ENCODE measurements at regions not wholly inside any gene's neighbourhood (a gene's known extent, or its start where the extent isn't known, plus 50 kb on each side); places are given as distances from the start of the nearest gene placed in this dataset.

DNA sequence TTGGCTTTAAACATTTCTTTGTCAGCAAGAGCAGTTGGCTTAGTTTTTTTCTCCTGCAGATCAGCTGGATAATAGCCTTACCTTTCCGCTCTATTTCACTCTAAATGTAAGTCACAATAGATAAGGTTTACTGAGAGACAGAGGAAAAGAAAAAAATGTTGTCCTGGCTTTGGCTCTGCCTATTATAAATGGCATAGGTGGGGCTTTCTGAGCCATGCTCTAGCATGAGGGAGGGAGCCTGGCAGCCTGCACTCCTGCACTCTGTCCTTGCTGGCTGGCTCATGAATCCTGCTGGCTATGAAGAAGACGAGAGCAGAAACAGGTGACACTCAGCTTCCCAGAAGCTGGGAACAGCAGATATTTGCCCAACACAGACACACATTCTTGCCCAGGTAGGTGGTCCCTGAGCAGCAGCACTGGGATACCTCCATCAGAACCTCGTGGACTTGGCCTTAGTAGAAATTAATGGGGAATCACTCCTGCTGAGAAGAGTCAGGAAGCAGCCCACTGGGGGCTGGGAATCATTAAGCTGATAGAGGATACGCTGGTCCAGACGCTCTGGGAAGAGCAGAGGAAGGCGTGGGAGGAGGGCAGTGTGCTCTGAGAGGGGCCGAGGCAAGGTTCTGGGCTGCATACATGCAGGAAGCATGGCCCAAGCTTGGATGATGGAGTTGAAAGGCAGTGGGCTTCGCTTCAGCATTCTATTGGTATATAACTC lies 514.4 kb upstream of the HS6ST1 start:
- DNase-seq = peak in 1 of 14 donors; percentile 86

DNA sequence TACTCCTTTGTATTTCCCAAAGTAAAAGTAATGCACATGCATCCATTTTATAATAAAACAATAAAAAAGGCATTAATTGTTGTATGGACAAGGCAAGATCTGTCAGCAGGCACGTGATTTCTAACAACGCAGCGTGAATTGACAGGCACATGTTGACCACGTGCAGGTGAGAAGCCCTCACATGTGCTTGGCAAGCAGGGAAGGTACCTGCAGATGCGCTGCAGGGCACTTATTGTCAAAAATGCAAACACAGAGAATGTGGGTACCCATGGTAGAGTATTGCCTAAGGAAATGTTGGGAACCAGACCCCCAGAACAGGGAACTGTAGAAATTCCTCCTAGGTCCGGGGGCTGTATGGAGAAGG lies 515.0 kb upstream of the HS6ST1 start:
- DNase-seq = no peak

- DNase-seq = no peak
Observed at GRCh38 chr2:128834207-128834879, 515.7 kb upstream of the HS6ST1 start.

DNA sequence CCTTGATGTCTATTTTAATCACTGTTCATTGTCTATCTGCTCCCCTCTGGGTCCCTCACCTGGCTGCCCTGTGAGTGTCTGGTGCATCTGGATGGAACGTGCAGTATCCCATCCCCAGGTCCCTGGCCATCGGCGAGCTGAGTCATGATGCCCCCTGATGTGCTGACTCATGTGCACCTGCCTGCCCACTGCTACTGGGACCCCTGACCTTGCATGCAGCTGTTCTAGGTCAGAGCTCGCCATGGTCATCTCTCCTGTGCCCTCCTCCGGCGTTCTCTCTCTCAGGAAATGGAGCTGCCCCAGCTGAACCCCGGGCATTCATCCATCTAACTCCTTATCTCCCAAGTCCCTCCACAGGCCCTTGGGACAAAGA lies 516.2 kb upstream of the HS6ST1 start:
- no peak for DNase-seq

- DNase-seq = no peak
Observed at GRCh38 chr2:128835342-128835855, 516.7 kb upstream of the HS6ST1 start.

DNA sequence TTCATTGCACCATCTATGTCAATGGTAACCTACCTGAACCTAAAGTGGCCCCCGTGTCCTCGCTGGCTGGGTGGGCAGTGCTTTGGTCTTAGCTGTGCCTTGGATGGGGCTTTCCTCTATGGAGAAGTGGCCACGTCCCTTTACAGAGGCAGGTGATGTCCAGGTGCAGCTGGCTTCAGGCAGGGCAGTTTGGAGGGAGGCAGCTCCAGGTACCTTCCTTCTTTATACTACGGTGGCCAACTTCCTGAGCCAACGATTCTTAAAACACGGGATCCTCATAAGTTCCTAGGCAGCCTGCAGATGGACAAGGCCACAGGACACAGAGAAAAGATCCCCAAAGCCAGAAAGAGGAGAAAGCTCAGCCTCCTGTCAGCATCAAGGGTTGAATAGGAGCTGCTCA lies 517.3 kb upstream of the HS6ST1 start:
- no peak for DNase-seq

DNA sequence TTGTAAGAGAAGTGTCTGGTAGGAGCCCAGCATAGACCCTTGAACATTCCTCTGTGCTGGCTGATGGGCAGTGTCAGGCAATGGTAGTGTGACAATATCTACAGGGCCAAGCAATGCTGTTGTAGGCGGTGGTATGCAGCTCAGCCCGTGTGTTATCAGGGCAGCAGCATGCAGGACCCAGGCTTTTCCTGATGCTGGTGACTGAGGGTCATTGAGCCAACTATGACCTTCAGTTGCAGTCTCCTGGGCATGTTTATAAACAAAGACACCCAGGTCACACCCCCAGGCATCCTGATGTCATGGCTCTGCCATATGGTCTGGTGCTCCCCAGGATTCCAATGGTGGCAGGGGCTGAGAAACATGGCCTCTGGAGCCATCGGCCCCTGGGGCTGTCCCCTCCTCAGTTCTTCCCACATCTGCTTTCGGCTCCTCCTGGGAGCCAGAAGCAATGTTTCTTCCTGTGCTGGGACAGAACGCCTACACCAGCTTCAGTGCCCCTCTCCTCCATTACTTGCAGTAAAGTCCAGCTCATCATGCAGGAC lies 518.0 kb upstream of the HS6ST1 start:
- no peak for DNase-seq

GRCh38 chr2:128838244-128838643 lies 519.6 kb upstream of the HS6ST1 start:
- no peak for DNase-seq

GRCh38 chr2:128841803-128842202 lies 523.1 kb upstream of the HS6ST1 start:
- DNase-seq = no peak

GRCh38 chr2:128867311-128867710 lies 548.6 kb upstream of the HS6ST1 start:
- DNase-seq = no peak

- DNase-seq = peak in 4 of 14 donors; percentile 8 to 42 (median 18)
Observed at GRCh38 chr2:128867936-128868636, 549.4 kb upstream of the HS6ST1 start.

GRCh38 chr2:128868686-128869551 lies 550.3 kb upstream of the HS6ST1 start:
- DNase-seq = no peak

DNA sequence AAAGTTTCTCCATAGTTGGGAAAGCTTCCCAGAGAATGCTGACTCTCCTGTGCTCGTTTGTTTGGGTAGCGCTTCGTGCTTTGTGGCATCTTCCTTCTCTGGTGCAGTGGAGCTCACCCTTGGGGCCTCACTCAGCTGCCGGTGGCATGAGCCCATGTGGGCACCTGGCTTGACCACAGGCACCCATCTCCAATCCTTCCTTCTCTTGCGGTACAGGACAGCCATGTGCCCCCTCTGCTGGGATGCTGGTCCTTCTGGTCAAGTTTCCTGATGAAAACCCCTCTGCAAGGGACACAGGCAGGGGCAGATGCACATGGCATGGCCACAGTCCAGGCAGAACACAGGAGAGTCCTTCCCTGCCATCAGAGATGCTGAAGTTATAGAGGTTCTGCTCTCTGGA lies 555.9 kb upstream of the HS6ST1 start:
- no peak for DNase-seq

- no peak for DNase-seq
Observed at GRCh38 chr2:128876986-128877983, 558.6 kb upstream of the HS6ST1 start.

DNA sequence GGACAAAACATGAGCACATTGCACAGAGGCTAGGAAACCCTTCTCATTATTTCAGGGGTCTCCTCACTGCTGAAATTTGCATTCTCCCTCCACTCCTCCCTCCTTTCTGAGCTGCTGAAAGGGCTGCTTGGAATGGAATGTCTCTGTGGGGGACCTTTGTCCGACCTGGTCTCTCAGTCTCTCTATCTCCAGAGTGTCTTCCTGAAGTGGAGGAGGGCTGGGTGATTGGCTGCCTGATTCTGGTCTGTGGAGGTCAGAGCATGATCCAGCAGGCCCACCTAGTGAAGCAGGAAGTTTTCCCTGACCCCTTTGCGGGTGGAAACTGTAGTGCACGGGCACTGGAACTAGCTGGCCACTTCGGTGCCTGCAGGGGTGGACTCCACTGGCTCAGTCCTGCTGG lies 560.5 kb upstream of the HS6ST1 start:
- no peak for DNase-seq

DNA sequence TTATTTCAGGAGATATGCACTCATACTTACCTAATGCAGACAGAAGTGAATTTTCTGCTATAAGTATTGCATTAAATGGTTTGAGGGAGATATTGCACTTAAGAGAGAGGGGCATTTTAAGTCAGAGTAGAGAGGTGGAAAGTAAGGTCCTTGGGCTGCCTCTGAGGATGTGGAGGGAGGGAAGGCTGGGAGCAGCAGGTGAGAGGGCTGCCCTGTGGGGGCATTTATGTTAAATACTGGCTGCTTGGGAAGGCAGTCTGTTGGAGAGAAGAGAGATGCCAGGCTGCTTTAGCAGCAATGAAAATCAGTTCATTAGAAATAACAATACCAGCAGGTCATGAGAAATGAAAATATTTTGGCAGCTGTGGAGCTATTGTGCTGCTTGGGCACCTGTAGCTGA lies 576.2 kb upstream of the HS6ST1 start:
- no peak for DNase-seq

DNA sequence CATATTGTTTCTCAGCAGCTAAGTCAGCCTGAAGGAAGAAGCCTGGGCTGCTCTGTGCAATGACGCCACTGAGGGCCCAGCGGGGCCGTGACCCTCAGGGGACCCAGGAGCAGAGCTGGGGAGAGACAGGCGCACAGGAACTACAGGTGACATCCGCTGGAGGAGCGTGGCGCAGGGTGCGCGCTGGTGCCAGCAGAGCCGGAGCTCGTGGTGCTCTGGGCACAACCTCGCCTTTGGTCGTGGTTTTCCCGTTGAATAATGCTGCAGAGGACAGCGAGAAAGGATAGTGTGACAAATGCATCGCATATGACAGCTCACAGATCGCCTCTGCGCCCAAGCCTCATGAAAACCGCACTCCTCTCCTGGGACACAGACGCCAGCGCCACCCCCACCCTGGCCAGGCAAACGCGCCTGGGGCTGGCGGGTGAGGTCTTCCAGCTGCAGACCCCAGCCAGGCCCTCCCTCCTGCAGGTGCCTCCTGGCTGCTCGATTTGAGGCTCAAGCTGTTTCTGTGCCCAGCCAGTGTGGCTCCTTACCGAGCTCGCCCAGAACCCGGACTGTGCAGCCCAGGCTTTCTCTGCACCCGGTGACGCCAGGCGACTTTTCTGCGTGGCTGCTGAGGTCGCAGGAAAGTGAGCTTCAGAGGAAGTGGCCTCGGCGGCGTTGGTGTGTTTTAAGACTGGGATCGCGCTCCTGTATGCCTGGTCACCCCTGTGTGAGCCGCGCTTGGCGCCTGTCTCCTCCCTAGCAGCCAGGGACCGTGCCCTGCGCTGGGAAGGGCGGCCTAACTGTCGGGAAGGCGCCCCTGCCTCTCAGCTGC lies 583.1 kb upstream of the HS6ST1 start:
- no peak for DNase-seq

GRCh38 chr2:128903637-128904036 lies 585.0 kb upstream of the HS6ST1 start:
- DNase-seq = no peak

GRCh38 chr2:128911276-128911675 lies 592.6 kb upstream of the HS6ST1 start:
- DNase-seq = no peak

- DNase-seq = no peak
Observed at GRCh38 chr2:128914320-128914719, 595.7 kb upstream of the HS6ST1 start.

All from C1 segment of cervical spinal cord (tissue), 14 donors.